IPS-15b (cell line): ENCODE measurements at regions not wholly inside any gene's neighbourhood (a gene's known extent, or its start where the extent isn't known, plus 50 kb on each side); places are given as distances from the start of the nearest gene placed in this dataset.
"Not testable (repeated sequence)": the region's sequence is repeated elsewhere in the genome, so short reads cannot be mapped to it uniquely, and the experiment has no call there.

Experiments
- H3K27me3 ChIP-seq: one replicate; pipeline ENCODE4 v1.6.1; 2013; ENCODE audit warnings: low read length; ENCODE audit not compliant: control insufficient read depth, insufficient read depth
- H3K36me3 ChIP-seq: one replicate; pipeline ENCODE4 v1.6.1; 2013; ENCODE audit warnings: low read length; ENCODE audit not compliant: control insufficient read depth, insufficient read depth
- H3K4me1 ChIP-seq: one replicate; pipeline ENCODE4 v1.6.1; 2013; ENCODE audit warnings: mild to moderate bottlenecking, low read length; ENCODE audit not compliant: control insufficient read depth, insufficient read depth
- H3K4me3 ChIP-seq: one replicate; pipeline ENCODE4 v1.5.1; 2013; ENCODE audit warnings: low read depth, low read length
- H3K9ac ChIP-seq: one replicate; pipeline ENCODE4 v1.6.1; 2013; ENCODE audit warnings: low read depth, mild to moderate bottlenecking, low read length
- H3K9me3 ChIP-seq: one replicate; pipeline ENCODE4 v1.6.1; 2013; ENCODE audit warnings: mild to moderate bottlenecking, low read length; ENCODE audit not compliant: control insufficient read depth, insufficient read depth

- peaks cover 13% of the 10 kb centered on the region for H3K4me1 ChIP-seq
- H3K36me3 ChIP-seq = peaks cover 6% of the 10 kb centered on the region
- no peak overlapping the region for H3K4me3 ChIP-seq
- H3K27me3 ChIP-seq = no peaks in the 10 kb centered on the region
- H3K9me3 ChIP-seq = no peaks in the 10 kb centered on the region
- H3K9ac ChIP-seq = no peak overlapping the region
These were observed 326.8 kb downstream of the RASEF start for GRCh38 chr9:82736126-82736525.

GRCh38 chr9:82736701-82737100 is 326.2 kb downstream of the RASEF start:
- Histone ChIP-seq H3K9ac (no peak overlapping the region), H3K27me3 (no peaks in the 10 kb centered on the region), H3K4me1 (peaks cover 13% of the 10 kb centered on the region), H3K36me3 (peaks cover 11% of the 10 kb centered on the region), H3K4me3 (no peak overlapping the region), H3K9me3 (no peaks in the 10 kb centered on the region)

DNA sequence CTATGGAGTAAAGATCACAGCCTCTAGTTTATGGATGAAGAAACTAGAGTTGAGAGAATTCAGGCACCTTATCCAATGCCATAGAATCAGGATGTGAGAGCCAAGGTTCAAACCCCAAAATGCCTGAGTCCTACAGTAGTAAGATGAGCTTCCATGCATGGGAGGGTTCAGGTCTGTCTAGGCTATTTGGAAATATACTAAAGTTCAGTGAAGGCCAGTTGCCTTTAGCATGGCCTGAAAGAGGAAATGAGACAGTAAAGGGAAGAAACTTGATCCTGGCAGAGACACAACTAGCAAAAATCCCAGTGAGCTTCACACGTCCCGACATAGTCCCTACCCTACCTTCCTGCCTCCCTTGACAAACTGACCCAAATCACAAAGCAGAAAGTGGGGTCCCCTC is 317.0 kb downstream of the RASEF start:
- Histone ChIP-seq H3K9ac (no peak overlapping the region), H3K4me3 (no peak overlapping the region), H3K27me3 (no peaks in the 10 kb centered on the region), H3K36me3 (peaks cover 25% of the 10 kb centered on the region), H3K9me3 (no peaks in the 10 kb centered on the region), H3K4me1 (peaks cover 13% of the 10 kb centered on the region)

GRCh38 chr9:82750411-82750913 is 312.5 kb downstream of the RASEF start:
- no peaks in the 10 kb centered on the region for H3K9me3 ChIP-seq
- H3K4me3 ChIP-seq = no peak overlapping the region
- peaks cover 14% of the 10 kb centered on the region for H3K4me1 ChIP-seq
- no peaks in the 10 kb centered on the region for H3K36me3 ChIP-seq
- no peaks in the 10 kb centered on the region for H3K27me3 ChIP-seq
- H3K9ac ChIP-seq = no peak overlapping the region

DNA sequence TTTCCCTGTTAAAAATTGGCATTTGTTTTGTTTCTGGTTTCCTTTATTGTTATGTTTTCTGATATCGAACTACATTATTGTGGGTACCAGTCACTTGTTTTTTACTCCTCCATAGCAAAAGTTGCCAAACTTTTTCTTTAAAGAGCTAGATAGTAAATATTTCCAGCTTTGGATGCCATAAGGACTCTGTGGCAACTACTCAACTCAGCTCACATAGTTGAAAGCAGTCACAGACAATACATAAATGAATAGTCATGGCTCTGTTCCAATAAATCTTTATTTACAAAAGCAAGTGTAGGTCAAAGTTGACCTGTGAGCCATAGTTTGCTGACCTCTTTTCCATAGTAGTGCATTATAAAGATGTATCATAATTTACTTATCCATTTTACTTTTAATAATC is 305.0 kb downstream of the RASEF start:
- no peaks in the 10 kb centered on the region for H3K36me3 ChIP-seq
- H3K4me1 ChIP-seq = no peaks in the 10 kb centered on the region
- no peaks in the 10 kb centered on the region for H3K27me3 ChIP-seq
- H3K9ac ChIP-seq = no peak overlapping the region
- no peak overlapping the region for H3K4me3 ChIP-seq
- peaks cover 4% of the 10 kb centered on the region for H3K9me3 ChIP-seq

DNA sequence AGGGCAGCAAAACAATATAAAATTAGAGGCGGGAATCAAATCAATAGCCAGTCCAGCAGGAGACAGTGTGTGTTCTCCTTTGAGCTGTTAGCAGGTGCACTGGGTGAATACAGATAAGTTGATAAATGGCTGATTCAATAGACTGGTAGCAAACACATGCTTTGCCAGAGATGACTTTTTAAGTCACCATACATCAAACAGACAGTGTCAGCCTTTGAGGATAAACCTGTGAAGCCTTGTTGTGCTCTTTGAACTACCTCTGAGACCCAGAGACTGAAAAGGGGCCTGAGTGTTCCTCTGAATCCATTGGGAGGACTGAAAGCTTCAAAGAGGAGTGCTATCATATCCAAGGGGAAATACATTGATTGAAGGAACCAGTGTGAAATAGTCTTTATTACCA is 301.9 kb downstream of the RASEF start:
- H3K27me3 ChIP-seq = no peaks in the 10 kb centered on the region
- H3K4me1 ChIP-seq = no peaks in the 10 kb centered on the region
- H3K9me3 ChIP-seq = peaks cover 4% of the 10 kb centered on the region
- H3K4me3 ChIP-seq = no peak overlapping the region
- no peaks in the 10 kb centered on the region for H3K36me3 ChIP-seq
- H3K9ac ChIP-seq = no peak overlapping the region

- Histone ChIP-seq H3K4me3 (no peak overlapping the region), H3K27me3 (no peaks in the 10 kb centered on the region), H3K36me3 (no peaks in the 10 kb centered on the region), H3K4me1 (no peaks in the 10 kb centered on the region), H3K9me3 (peaks cover 4% of the 10 kb centered on the region), H3K9ac (no peak overlapping the region)
These were observed 301.0 kb downstream of the RASEF start for GRCh38 chr9:82761956-82762355.

DNA sequence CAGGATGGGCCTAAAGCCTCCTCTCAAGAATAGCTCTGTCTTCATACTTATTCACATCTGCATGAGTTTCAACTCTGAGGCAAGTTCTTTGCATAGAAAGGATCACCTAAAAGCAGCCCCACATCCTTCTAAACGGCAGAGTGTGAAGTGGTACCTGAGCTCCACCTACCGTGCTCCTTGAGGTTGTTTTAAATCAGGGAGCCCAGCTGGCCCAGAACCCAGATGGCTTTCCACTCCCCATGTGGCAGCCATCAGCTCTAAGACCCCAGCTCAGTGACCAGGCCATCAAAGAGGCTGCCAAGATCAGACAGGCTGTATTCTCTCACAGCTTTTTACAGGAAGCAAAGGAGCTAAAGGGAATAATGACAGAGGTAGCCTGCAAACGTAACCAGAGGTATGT is 299.3 kb downstream of the RASEF start:
- H3K9me3 ChIP-seq = peaks cover 4% of the 10 kb centered on the region
- no peak overlapping the region for H3K4me3 ChIP-seq
- H3K36me3 ChIP-seq = no peaks in the 10 kb centered on the region

DNA sequence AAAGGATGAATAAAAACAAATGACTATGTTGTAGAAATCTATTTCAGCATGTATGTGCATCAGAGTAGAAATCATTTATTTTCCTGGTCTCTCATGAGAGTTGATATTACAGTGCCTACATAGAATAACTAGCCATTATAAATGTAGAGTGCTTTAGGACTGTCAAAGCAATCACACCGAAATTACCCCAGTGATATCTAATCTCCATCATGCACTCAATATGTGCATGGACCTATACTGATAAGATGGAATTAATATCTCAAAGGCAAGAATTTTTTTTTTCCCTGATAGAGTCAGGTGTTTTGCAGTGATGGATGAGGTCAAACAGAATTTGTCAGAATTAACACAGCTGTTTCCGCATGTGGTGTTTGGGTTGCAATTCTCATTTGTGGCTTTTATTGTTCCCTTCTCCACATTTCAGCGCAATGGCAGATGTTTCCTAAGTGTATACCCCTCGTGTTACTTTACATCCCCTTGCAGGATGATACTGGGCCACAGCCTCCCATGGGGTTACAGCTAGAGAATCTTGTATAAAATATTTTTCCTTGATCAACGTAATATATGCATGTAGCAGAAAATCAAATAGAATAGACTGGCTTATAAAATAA is 298.8 kb downstream of the RASEF start:
- Histone ChIP-seq H3K27me3 (no peaks in the 10 kb centered on the region), H3K4me3 (no peak overlapping the region), H3K9ac (no peak overlapping the region), H3K9me3 (peaks cover under 1% of the 10 kb centered on the region), H3K4me1 (no peaks in the 10 kb centered on the region), H3K36me3 (no peaks in the 10 kb centered on the region)

More for the DNA sequence above, 299.3 kb downstream of the RASEF start:
- Histone ChIP-seq H3K27me3 (no peaks in the 10 kb centered on the region), H3K4me1 (no peaks in the 10 kb centered on the region), H3K9ac (no peak overlapping the region)

DNA sequence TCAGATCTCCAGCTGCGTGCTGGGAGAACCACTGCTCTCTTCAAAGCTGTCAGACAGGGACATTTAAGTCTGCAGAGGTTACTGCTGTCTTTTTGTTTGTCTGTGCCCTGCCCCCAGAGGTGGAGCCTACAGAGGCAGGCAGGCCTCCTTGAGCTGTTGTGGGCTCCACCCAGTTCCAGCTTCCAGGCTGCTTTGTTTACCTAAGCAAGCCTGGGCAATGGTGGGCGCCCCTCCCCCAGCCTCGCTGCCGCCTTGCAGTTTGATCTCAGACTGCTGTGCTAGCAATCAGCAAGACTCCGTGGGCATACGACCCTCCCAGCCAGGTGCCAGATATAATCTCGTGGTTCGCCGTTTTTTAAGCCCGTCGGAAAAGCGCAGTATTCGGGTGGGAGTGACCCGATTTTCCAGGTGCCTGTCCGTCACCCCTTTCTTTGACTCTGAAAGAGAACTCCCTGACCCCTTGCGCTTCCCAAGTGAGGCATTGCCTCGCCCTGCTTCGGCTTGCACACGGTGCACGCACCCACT is 288.2 kb downstream of the RASEF start:
- not testable (repeated sequence) for H3K9ac ChIP-seq, H3K4me1 ChIP-seq, H3K9me3 ChIP-seq, H3K27me3 ChIP-seq, H3K4me3 ChIP-seq
- H3K36me3 ChIP-seq = peaks cover 10% of the 10 kb centered on the region

- Histone ChIP-seq H3K36me3 (peaks cover 10% of the 10 kb centered on the region), H3K27me3 (no peaks in the 10 kb centered on the region)
These were observed 286.4 kb downstream of the RASEF start for GRCh38 chr9:82776508-82776907.

GRCh38 chr9:82777366-82777765 is 285.6 kb downstream of the RASEF start:
- no peaks in the 10 kb centered on the region for H3K9me3 ChIP-seq
- H3K4me1 ChIP-seq = no peaks in the 10 kb centered on the region
- H3K36me3 ChIP-seq = peaks cover 10% of the 10 kb centered on the region
- no peaks in the 10 kb centered on the region for H3K27me3 ChIP-seq
- no peak overlapping the region for H3K4me3 ChIP-seq
- H3K9ac ChIP-seq = no peak overlapping the region

More at GRCh38 chr9:82776508-82776907, 286.4 kb downstream of the RASEF start:
- Histone ChIP-seq H3K9ac (no peak overlapping the region), H3K4me3 (no peak overlapping the region), H3K4me1 (no peaks in the 10 kb centered on the region), H3K9me3 (no peaks in the 10 kb centered on the region)
